Heart left ventricle (tissue), 13 donors: ENCODE measurements at regions not wholly inside any gene's neighbourhood (a gene's known extent, or its start where the extent isn't known, plus 50 kb on each side); places are given as distances from the start of the nearest gene placed in this dataset.

Source experiments
- CTCF ChIP-seq, 12 donors: fragments of 200-600 bp; sonication (generic) in 4 of 12; IDR thresholded peaks; one replicate each; pipeline versions ENCODE4 v1.5.0 to v1.8.0; 2018 to 2022; ENCODE audit warnings: antibody characterized with exemption in 12 of 12, mild to moderate bottlenecking in 5 of 12
- POLR2A ChIP-seq, 2 donors: fragments of 450-650 bp; IDR thresholded peaks; one replicate each; pipeline ENCODE4 v1.6.1; 2017; ENCODE audit warnings: antibody characterized with exemption in 2 of 2, mild to moderate bottlenecking in 2 of 2, moderate library complexity in 2 of 2
- donor health status: ischemic (EF 13 %, LVEDD 7.1; RV severe dilation, severe dysfunction).
- donor health status: DM: no; HTN: yes; CAD: no.
- donor health status: DM: no; HTN: no; CAD: no.
- donor health status: ischemic (EF 25% LVEDD 6.9; RV normal size, moderate dysfunction).
- donor health status: ischemic (EF 25% LVEDD 5.7; RV mildly dilated, moderate dysfunction).
- donor health status: ischemic (EF 35%, LVEDD 5.7; RV mildly dilated, moderate dysfunction).
- donor health status: nonischemic (EF 11% LVEDD 7.7; RV severe dilation, severe dysfunction).
- donor health status: DM: yes; HTN: yes; CAD: no.
- donor health status: PGD.
- donor health status: ischemic (EF 29% LVEDD 5.4; RV normal size, mild dysfunction).
- donor health status: nonischemic (EF 23%, LVEDD 6.1; RV moderate dilation, normal function).

GRCh38 chr10:33669904-33670303 lies 335.4 kb upstream of the NRP1 start:
- no peak for TF ChIP-seq CTCF (IDR thresholded peaks at IDR 0.05)
- no peak for TF ChIP-seq POLR2A (IDR thresholded peaks at IDR 0.05)
